ENCODE measurements at regions not wholly inside any gene's neighbourhood (a gene's known extent, or its start where the extent isn't known, plus 50 kb on each side); places are given as distances from the start of the nearest gene placed in this dataset.

DNA sequence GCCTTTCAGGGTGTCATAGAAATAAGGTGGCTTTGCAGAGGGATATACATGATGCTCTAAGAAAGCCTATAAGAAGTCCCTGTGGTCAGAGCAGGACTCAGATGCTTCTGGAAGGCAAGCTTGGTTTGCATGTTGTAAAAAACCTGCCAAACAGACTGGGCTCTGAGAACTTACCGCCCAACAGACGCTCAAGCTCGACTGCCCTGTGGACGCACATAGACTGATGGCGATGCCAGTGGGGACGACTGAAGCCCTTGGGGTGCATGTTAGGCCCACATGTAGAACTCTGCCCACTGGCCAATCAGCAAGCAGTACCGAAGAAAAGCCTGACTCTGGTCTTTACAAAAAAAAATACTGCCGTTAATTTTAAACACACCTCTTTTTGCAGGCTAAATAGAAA is 133.8 kb downstream of the NAV1 start:
- TF ChIP-seq CHD2 (IDR thresholded peaks at IDR 0.05; ENCODE audit: low read length, partially characterized antibody) (no peak), MEF2A (IDR thresholded peaks at IDR 0.05; ENCODE audit: borderline replicate concordance, low read depth) (no peak), RCOR1 (IDR thresholded peaks at IDR 0.05; ENCODE audit: low read length) (no peak)
